GM18511 (cell line): ENCODE measurements at regions not wholly inside any gene's neighbourhood (a gene's known extent, or its start where the extent isn't known, plus 50 kb on each side); places are given as distances from the start of the nearest gene placed in this dataset.

Experiments used
- ATAC-seq: cut with Tn5 transposase; IDR thresholded peaks from one replicate; pipeline ENCODE4 v1.9.1; 2021; ENCODE audit warnings: mild to moderate bottlenecking, moderate library complexity; ENCODE audit not compliant: unreplicated experiment

DNA sequence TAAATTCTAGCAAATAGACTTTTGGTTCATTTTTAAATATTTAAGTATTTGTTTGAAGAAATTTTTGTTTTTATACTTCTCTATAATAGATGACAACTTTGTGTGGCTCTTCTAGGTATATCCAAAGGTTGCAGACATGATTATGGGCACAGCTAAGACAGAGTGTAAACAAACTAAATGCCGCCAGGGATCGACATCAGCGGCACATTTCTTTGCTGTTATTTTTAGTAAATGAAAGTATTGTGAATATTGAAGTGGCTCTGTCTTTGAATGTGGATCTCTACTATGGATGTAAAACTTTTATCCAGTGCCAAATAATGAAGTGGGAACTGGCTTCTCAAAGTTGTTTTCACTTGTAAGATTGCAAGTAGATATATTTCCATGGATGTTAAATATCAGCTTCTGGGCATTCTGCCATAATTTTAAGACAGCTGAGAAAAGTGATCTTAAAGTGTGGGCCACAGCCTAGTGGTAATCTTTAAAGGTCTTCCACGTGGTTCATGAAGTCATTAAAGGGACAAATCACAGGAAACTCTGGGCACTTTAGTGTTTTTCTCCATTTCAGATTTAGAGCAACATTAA is 589.9 kb downstream of the ZNF608 start:
- no peak for ATAC-seq

DNA sequence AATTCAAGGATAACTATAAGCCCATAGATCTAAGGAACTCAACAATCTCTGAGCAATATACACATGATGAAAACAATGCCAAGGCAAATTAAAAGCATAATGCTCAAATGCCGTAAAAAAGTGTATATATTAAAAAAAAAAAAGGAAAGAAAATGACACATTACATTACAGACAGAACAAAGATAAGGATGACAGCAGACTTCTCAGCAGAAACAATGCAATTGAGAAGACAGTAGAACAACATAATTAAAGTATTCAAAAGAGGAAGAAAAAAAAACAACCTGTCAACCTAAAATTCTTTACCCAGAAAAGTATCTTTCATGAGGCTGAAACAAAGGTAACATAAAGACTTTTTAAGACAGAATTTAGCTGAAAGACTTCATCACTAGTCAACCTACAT is 591.7 kb downstream of the ZNF608 start:
- no peak for ATAC-seq

DNA sequence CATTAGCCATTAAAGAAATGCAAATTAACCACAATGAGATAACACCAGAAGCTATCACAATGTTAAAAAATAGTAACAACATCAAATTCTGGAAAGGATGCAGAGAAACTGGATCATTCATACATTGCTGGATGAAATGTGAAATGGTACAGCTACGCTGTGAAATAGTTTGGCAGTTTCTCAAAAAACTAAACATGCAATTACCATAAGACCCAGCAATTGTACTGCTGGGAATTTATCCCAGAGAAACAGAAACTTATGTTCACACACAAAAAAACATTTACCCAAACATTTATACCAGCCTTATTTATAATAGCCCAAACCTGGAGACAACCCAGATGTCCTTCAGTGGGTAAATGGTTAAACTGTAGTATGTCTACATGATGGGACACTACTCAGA is 592.9 kb downstream of the ZNF608 start:
- no peak for ATAC-seq

DNA sequence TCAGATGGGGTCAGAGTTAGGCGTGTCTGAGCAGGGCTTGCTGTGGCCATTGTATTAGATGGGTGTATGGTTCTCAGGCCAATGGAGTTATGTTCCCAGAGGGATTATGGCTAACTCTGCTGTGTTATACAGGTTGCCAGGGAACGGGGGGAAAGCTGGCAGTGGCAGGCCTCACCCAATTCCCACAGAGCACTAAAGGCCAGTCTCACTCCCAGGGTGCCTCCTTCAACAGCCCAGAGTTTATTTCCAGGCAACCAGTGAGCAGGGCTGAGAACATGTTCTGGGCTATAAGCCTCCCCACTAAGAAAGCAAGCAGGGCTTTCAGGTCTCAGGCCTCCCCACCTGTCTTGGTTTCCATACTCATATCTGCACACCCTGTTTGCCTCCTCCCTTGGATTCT is 597.9 kb downstream of the ZNF608 start:
- ATAC-seq = no peak

DNA sequence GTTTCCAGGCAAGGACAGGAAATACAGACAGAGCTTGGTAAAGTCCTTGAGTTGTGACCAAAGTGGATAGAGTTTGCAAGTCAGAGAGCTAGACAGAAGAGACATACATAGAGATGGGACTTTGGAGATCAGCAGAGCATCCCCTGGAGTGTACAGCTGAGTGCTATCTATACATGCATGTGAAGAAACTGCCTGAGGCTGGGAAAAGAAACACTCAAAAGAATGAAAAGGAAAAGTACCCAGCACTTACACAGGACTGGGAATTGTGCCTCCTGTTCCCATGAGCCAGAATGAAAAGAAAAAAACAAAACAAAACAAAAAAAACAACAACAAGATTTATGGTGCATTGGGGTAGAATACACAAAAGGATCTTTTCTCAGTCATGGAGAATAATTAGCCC is 606.4 kb downstream of the ZNF608 start:
- ATAC-seq = no peak

DNA sequence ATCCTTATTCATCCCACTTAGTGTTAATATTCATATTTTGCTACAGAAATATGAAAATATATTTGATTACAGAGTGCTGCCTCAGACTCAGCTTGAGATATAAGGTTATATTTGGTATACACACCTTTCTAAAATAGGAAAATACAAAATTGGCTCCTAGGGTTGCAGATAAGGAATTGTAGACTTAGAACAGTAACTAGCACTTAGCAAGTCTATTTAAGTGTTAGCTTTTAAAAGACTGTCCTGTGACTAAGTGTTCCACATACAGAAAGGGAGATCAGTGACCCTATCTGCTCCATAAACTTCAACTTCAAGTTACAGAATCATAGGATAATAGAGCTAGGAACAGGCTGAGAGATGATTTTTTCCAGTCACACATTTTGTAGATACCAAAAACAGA is 607.0 kb downstream of the ZNF608 start:
- no peak for ATAC-seq

DNA sequence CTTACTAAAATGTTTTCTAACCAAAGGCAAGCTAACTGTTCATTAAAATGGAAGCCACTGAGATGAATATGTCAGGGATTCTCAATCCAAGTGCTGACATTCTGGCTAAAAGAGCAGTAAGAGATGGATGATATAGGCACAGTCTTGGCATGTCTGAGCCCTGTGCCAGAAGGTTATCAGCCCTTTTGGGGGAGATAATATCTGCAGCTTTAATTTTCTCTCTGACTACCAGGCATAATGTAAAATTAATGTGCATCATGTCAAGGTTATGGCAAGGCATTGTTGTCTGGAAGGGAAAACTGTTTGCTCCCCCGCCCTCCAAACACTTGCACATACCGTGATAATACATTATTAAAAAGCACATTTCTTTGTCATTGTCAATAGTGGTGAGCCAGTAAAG is 609.8 kb downstream of the ZNF608 start:
- no peak for ATAC-seq

DNA sequence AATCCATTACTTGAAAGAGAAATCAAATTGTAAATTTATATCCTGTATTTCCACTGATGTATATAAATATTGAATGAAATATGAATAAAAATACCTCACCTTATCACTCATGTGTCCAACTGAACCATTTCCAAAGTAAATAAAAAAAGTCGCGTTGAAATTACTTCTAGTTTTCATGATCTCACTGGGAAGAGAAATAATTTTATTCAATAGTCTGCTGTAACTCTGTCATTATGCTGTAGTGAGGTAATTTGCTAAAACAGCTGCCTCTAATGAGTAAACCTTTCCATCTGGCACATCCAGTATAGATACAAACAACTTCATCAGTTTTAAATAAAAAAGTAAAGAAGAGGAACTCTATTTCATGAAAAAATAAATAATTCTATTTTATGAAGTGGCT is 611.5 kb downstream of the ZNF608 start:
- ATAC-seq = no peak

DNA sequence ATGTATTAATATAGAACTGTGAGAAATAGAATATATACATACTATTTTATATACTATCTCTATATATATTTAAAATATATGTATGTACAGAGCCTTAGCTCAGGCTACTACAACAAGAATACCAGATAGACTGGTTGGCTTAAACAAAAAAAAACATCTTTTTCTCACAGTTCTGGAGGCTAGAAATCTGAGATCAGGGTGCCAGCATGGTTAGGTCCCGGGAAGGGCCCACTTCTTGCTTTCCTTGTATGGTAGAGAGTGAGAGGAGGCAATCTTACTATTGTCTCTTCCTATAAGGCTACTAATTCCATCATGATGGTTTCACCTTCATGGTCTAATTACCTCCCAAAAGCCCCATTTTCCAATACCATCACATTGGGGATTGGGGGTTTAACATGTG is 613.0 kb downstream of the ZNF608 start:
- ATAC-seq = no peak

DNA sequence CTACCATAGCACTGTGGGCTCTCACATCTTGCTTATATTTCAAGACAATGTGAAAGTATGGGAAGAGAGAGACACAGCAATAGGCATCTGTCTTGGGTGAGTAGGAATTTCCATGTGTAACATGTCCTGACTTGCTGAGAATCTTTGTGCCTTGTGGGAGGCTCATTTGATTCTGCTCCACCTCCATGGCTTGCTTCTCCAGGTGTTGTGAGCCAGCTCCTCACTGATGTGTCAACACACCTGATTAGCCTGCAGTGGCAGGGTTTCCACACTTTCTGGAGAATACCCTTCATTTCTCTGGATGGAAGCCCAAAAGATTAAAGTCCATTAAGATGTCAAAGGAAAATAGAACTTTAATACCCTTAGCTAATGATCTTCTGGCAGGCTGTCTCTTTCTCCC is 613.6 kb downstream of the ZNF608 start:
- no peak for ATAC-seq

DNA sequence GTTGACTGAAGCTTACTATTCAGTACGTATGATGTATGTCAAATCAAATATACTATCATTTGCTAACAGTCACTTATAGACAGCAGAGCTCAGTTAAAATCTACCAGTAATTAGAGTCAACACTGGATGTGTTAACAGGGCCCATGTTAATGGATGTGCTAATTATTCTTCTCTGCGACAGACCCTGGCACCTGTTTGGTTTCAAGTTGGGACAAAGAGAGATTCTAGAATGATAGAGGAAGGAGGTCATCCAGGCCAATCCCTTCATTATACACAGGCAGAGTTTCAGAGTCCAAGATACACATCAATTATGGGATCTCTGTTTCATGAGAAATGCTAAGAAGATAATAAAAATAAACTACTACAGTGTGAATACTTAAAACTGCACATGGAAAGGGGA is 615.0 kb downstream of the ZNF608 start:
- ATAC-seq = no peak

DNA sequence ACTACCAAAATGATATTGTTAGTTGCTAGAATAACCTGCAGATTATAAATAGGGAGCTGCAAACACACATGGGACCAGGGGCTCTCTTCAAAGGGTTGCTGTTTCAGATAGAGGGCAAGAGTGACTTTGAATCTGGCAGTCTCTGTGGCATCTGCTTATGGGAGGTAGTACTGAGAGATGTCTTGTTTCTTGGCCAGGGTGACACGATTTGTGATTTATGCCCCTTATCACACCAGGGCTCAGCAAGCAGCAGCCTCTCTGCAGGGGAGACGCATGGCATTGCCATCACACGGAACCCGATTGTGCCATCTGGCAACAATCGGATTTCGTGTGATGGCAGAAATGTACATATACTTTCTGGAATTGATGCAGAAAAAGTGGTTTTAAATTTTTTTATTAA is 615.6 kb downstream of the ZNF608 start:
- no peak for ATAC-seq

DNA sequence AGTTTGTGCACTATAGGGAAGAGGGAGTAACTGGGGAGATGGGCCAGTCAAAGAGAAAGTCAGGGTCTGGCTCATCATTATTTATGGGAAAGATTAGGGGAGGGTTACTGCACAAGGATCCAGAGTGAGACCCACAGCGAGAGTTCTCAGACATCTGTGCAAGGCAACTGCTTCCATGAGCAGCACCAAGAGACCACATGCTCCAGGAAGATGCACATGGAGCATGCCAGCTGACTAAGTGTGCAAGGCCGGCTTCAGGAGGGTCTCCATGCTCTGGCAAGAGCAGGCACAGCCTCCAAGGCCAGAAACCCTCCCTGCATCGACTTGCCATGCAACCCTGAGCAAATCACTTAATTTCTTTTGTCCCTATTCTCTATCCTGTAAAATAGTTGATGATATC is 616.9 kb downstream of the CSNK1G3 start:
- no peak for ATAC-seq

DNA sequence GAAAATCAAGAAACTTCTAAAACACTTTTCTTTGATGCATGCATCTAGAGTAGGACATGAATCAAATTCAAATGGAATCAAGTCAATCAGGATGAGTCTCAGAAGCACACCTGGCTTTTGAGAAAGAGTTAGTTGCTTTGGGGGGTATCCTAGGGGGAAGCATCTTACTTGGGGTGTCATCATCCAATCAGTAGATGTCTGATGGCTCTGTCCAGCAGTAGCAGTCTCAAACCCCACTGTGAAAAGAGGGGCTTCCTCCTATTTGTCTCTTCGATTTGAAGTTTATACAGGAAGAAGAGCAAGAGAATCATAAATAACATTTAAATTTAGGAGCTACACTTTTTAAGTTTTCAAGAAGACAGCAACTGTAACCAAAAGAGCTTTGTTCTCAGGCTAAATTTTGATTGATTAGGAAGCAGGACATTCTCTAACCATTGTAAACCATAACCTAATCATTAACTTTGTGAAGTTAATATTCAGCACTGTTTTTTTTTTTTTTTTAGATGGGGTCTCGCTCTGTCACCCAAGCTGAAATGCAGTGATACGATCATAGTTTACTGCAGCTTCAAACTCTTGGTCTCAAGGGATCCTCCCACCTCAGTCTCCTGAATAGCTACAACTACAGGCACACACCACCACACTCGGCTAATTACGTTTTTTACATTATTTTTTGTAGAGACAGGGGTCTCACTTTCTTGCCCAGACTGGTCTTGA is 614.7 kb downstream of the CSNK1G3 start:
- ATAC-seq = peak; percentile 89

DNA sequence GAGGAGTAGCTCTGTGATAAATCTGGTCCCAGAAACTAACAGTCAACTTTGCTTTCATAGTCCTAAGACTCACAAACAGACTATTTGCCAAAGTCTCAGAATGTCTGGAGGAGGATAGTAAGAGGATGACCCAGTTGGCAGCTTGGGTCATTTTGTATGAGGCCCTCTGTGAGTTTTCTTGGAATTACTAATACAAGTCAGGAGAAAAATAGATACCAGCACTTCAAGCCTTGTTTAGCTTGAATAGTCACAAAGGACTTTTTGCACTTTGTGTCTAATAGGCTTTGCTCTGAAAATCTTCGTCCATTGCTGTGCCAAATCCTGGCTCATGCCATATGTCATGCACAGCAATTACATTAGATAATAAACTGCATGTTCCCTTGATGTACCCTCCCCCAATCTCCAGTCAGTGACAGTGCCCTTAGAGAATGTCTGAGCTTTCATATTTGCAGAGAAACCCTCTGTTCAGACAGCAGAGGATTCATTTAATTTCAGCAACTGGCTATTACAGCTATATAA is 612.8 kb downstream of the CSNK1G3 start:
- ATAC-seq = no peak

DNA sequence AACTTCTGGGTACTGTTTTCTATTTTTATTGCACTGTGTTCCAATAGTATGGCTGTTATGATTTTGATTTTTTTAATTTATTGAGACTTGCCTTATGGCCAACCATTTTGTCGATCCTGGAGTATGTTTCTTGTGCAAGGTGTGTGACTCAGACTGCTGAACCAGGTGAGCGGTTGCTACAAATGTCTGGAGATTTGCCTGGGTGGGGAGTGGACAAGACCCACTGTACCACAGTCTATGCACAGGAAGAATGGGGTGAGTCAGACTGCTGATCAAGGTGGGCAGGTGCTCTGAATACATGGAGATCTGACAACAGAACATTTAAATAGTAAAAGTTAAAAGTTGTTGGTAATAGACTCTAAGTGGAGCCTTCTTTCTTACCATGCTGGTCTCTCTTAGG is 609.2 kb downstream of the CSNK1G3 start:
- ATAC-seq = no peak

DNA sequence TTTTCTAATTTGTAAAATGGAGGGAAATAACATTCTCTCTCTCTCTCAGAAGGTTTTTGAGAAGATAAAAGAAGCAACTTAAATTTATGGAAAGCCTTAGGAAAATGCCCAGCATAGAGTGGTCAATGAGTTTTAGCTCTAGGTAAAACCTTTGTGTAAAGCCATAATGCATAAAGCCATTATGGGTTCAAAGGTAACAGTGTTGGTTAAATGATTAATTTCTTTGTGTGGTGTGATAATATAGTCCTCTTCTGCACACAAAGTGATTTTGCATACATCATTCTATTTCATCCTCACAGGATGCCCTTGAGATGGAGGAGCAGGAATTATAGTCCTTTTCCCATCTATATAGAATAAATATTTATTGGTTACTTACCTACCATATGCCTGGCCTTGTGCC is 602.9 kb downstream of the CSNK1G3 start:
- no peak for ATAC-seq

DNA sequence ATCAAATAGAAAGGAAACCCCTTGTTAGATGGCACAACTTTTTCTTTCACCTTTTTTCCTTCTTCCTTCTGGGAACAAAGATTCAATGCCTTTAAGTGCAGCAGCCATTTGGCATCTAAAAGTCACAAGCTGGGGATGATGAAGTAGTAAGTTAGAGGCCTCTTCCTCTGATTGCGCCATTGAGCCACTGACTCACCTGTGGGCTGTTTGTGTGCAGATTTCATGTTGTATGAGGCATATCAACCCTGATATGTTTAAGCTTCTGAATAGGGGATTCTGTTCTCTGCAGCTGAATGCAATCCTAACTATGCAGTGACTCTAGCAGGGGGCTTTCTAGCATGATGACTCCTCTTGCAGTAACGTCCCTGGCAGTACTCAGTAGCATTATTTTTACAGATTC is 599.9 kb downstream of the CSNK1G3 start:
- no peak for ATAC-seq

DNA sequence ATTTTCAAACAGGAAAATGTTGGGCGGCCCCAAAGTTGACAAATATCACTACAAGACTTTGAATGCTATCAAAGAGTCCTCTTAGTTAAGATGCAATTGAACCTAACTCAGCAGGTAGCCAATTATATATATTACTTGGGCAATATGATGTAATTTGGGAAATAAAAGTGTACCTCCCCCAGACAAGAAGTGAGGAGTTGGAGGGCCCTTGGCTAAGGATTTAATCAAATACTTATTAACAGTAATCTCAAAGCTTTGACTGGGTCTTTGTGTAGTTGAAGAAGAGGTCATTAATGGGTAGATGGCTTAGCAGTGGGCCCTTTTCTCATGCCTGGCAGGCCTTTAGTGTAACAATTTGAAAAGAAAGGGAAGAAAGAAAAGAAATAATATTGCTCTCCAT is 599.0 kb downstream of the CSNK1G3 start:
- no peak for ATAC-seq

DNA sequence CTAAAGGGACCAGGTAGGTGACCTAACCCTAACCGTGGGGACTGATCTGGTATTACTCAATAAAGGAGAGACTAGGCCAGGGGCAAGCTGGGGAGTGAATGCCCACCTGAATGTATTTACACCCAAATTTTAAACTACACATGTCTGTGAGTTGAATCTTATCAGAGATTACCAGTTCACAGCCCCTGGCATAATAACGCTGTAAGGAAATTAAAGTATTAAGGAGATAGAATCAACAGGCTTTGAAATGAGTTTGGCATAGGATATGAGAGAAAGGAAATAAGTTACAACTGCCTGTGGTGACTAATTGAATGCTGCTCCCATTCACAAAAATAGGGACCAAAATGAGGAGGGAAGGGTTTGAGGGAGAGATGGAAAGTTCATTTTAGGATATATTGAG is 593.3 kb downstream of the CSNK1G3 start:
- no peak for ATAC-seq

DNA sequence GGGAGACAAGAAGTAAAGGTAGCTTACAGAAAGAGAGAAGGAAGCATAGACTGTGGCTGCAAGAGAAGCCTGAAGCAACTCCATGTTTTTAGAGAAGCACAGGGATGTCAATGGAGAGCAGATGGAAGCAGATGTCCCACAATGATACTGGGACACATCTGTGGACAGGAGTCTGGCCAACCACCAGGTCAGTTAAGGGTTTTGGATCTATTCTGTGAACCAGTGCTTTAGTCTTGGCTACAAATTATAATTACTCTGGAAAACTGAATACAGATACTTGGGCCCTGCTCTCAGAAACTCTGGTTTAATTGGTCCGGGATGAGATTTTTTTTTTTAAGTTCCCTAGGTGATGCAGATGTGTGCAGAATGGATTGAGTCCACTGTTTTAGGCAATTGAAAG is 592.8 kb downstream of the CSNK1G3 start:
- no peak for ATAC-seq

DNA sequence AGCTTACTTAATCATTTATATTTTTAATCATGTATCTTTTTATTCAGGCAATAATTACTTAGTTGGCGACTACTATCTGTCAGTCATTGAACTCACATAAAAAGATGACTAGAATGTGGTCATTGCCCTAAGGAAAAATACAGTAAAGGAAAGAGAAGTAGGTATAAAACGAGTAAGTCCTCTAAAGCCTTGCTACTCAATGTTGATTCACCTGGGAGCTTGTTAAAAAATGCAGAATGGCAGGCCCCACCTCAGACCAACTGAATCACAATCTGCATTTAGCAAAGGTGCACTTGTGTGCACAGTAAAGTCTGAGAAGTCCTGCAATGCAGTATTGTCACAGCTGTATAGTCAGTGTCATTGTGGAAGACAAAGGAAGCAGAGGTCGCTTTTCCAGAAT is 592.4 kb downstream of the CSNK1G3 start:
- ATAC-seq = no peak

DNA sequence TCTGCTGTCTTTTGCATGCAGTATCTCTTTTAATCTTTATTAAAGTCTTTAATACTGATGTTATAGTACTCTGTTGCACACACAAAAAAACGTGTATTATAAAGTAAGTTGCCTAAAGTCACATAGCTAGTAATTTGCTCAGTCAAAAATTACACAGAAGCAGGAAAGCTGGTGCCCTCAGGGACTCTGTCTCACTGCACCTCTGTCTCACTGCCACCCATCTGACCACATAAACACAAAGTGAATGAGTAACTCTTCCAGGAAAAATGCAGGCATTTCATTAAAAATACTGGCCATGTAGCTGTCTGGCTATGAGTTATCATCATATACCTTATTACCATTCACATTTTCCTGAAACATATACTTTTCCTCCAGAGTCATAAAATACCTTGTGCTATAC is 591.7 kb downstream of the CSNK1G3 start:
- ATAC-seq = no peak
